Thoracic aorta (tissue), 2 donors: ENCODE measurements at regions not wholly inside any gene's neighbourhood (a gene's known extent, or its start where the extent isn't known, plus 50 kb on each side); places are given as distances from the start of the nearest gene placed in this dataset.
"Not testable (repeated sequence)": the region's sequence is repeated elsewhere in the genome, so short reads cannot be mapped to it uniquely, and the experiment has no call there.

Experiments used
- ATAC-seq: fragments of 150-250 bp; one replicate; pipeline ENCODE4 v1.8.0; 2017; ENCODE audit warnings: low read depth; ENCODE audit not compliant: insufficient number of reproducible peaks, low FRiP score
- DNase-seq: peaks from one replicate; pipeline ENCODE4 v3.0.0-alpha.2; 2020; ENCODE audit warnings: low spot score
- H3K27ac ChIP-seq, 2 donors: fragments of 200-600 bp; sonication (generic); 1 replicate in 1 of 2; 2 replicates in 1 of 2; pipeline ENCODE4 v1.5.1; 2016; ENCODE audit warnings: mild to moderate bottlenecking in 2 of 2, moderate library complexity in 2 of 2
- H3K27me3 ChIP-seq: fragments of 200-600 bp; sonication (generic); replicated peaks from 2 replicates; pipeline ENCODE4 v1.6.0; 2016; ENCODE audit warnings: mild to moderate bottlenecking; ENCODE audit not compliant: insufficient read depth
- H3K36me3 ChIP-seq: fragments of 200-600 bp; sonication (generic); one replicate; pipeline ENCODE4 v1.5.1; 2016
- H3K4me1 ChIP-seq, 2 donors: fragments of 200-600 bp; sonication (generic); 1 replicate in 1 of 2; 2 replicates in 1 of 2; pipeline versions ENCODE4 v1.5.1 to v1.6.0; 2016; ENCODE audit warnings: low read depth in 2 of 2, mild to moderate bottlenecking in 1 of 2; ENCODE audit not compliant: control insufficient read depth in 1 of 2
- H3K4me3 ChIP-seq: fragments of 200-600 bp; sonication (generic); 2 replicates; pipeline ENCODE4 v1.5.1; 2016; ENCODE audit warnings: mild to moderate bottlenecking
- H3K9me3 ChIP-seq: fragments of 200-600 bp; sonication (generic); 2 replicates; pipeline ENCODE4 v1.5.1; 2016
- TF ChIP-seq, protein P1 (sequence below): fragments of 200-600 bp; sonication (generic); IDR thresholded peaks from one replicate; pipeline ENCODE4 v1.5.1; 2019; ENCODE audit warnings: antibody characterized with exemption

GRCh38 chrX:139332441-139332840, 198.1 kb upstream of the F9 start:
- DNase-seq (no peak), ATAC-seq (no peak)
- Histone ChIP-seq H3K4me1 (no peaks in the 10 kb centered on the region), H3K27me3 (no peaks in the 10 kb centered on the region), H3K27ac (no peak overlapping the region), H3K9me3 (no peaks in the 10 kb centered on the region), H3K4me3 (no peak overlapping the region), H3K36me3 (no peaks in the 10 kb centered on the region)
- TF ChIP-seq, protein P1, sequence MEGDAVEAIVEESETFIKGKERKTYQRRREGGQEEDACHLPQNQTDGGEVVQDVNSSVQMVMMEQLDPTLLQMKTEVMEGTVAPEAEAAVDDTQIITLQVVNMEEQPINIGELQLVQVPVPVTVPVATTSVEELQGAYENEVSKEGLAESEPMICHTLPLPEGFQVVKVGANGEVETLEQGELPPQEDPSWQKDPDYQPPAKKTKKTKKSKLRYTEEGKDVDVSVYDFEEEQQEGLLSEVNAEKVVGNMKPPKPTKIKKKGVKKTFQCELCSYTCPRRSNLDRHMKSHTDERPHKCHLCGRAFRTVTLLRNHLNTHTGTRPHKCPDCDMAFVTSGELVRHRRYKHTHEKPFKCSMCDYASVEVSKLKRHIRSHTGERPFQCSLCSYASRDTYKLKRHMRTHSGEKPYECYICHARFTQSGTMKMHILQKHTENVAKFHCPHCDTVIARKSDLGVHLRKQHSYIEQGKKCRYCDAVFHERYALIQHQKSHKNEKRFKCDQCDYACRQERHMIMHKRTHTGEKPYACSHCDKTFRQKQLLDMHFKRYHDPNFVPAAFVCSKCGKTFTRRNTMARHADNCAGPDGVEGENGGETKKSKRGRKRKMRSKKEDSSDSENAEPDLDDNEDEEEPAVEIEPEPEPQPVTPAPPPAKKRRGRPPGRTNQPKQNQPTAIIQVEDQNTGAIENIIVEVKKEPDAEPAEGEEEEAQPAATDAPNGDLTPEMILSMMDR = no peak

GRCh38 chrX:139327355-139327754, 203.2 kb upstream of the F9 start:
- H3K36me3 ChIP-seq = no peaks in the 10 kb centered on the region
- H3K27me3 ChIP-seq = no peaks in the 10 kb centered on the region
- DNase-seq (no peak), ATAC-seq (no peak)
- TF ChIP-seq, protein P1 = no peak
- H3K4me1 ChIP-seq = no peaks in the 10 kb centered on the region
- H3K9me3 ChIP-seq = no peaks in the 10 kb centered on the region
- H3K27ac ChIP-seq = no peak overlapping the region
- no peak overlapping the region for H3K4me3 ChIP-seq

- Histone ChIP-seq H3K4me3 (no peak overlapping the region), H3K27ac (no peak overlapping the region), H3K9me3 (no peaks in the 10 kb centered on the region), H3K27me3 (no peaks in the 10 kb centered on the region), H3K36me3 (no peaks in the 10 kb centered on the region), H3K4me1 (no peaks in the 10 kb centered on the region)
- DNase-seq (no peak), ATAC-seq (no peak)
- TF ChIP-seq, protein P1 = no peak
Observed at GRCh38 chrX:139324756-139325155, 205.8 kb upstream of the F9 start.

- H3K4me3 ChIP-seq, DNase-seq, H3K9me3 ChIP-seq, H3K4me1 ChIP-seq, H3K27me3 ChIP-seq, H3K36me3 ChIP-seq, ATAC-seq, H3K27ac ChIP-seq: not testable (repeated sequence)
Observed at GRCh38 chrX:139320661-139321354, 209.7 kb upstream of the F9 start.

DNA sequence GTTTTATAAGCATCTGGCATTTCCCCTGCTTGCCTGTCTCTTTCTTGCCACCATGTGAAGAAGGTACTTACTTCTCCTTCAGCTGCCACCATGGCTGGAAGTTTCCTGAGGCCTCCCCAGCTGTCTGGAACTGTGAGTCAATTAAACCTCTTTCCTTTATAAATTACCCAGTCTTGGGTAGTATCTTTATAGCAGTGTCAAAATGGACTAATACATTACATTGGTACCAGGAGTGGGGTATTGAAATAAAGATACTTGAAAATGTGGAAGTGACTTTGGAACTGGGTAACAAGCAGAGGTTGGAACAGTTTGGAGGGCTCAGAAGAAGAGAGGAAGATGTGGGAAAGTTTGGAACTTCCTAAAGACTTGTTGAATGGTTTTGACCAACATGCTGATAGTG, 223.9 kb upstream of the F9 start:
- not testable (repeated sequence) for DNase-seq, H3K27ac ChIP-seq

DNA sequence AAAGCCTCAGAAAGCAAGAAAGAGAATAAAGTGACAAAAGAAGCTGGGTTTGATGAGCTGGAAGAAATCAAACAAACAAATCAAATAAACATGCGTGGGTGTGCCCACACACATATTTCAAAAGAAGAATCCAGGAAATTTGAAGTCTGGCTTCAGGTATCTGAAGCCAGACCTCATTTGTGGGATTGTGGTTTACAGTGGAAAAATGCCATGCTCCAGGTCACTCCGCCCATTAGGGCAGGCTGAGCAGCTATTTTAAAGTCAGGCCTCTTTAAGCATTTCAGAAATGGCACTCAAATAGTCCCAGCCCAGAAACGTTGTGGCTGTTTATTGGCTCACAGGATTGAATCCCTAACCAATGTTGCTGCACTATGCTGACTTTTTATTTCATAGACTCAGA, 226.1 kb upstream of the F9 start:
- no peaks in the 10 kb centered on the region for H3K36me3 ChIP-seq

More for the DNA sequence above, 223.9 kb upstream of the F9 start:
- ATAC-seq, H3K4me3 ChIP-seq, H3K36me3 ChIP-seq, H3K4me1 ChIP-seq, H3K9me3 ChIP-seq, H3K27me3 ChIP-seq: not testable (repeated sequence)

More for the DNA sequence above, 226.1 kb upstream of the F9 start:
- TF ChIP-seq, protein P1 = no peak
- Histone ChIP-seq H3K9me3 (no peaks in the 10 kb centered on the region), H3K27me3 (no peaks in the 10 kb centered on the region), H3K4me1 (no peaks in the 10 kb centered on the region), H3K27ac (no peak overlapping the region), H3K4me3 (no peak overlapping the region)
- DNase-seq (no peak), ATAC-seq (no peak)
